Breast epithelium (tissue), 3 donors: ENCODE measurements at regions not wholly inside any gene's neighbourhood (a gene's known extent, or its start where the extent isn't known, plus 50 kb on each side); places are given as distances from the start of the nearest gene placed in this dataset.

Experiments
- POLR2A ChIP-seq: fragments of 450-650 bp; IDR thresholded peaks from one replicate; pipeline ENCODE4 v1.6.1; 2016; ENCODE audit warnings: antibody characterized with exemption, mild to moderate bottlenecking, moderate library complexity
- TF ChIP-seq, protein P1 (sequence below), 3 donors: fragments of 450-650 bp; IDR thresholded peaks; one replicate each; pipeline ENCODE4 v1.5.1; 2016 to 2017; ENCODE audit warnings: antibody characterized with exemption in 3 of 3, mild to moderate bottlenecking in 3 of 3, moderate library complexity in 3 of 3

DNA sequence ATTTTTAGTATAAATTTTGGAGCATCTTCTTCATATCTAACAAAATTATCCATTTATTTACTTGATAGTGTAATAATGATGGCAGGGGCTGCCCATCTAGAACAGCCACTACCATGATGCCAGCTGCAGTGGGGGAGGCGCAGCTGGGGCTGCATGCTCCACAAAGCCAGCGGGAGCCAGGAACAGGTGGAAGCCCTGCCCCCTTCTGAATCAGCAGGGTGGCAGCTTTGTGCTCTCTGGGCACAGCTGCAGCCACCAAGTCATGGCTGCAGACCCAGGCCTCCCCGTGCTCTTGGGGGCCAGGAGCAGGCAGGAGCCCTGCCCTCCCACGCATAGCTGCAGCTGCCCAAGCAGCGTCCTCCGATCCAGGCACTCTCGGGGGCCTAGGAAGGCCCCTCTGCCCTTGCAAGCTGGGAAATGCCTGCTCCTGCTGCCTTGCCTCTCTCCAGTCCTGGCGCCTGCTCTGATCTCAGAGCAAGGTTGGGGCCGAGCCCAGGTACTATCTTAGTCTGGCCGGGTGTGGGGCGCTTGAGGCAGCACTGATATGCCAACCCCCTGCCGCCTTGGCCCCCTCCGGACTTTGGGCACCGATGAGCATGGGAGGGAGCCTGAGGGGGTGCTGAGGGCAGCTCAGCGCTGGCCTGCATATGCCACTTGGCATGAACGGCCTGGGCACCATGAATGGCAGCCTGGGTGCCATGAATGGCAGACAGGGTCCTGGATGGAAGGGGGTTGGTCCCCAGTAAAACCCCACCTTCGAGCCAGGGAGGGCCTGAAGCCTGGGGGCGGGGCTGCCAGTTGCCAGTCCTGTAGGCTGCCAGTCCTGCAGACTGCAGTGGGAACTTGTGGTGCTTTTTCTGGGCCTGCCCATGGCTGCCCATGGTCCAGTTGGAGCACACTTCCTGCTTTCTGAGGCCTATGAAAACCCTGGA, 1110.8 kb upstream of the POT1 start:
- TF ChIP-seq POLR2A, result no peak
- TF ChIP-seq, protein P1, sequence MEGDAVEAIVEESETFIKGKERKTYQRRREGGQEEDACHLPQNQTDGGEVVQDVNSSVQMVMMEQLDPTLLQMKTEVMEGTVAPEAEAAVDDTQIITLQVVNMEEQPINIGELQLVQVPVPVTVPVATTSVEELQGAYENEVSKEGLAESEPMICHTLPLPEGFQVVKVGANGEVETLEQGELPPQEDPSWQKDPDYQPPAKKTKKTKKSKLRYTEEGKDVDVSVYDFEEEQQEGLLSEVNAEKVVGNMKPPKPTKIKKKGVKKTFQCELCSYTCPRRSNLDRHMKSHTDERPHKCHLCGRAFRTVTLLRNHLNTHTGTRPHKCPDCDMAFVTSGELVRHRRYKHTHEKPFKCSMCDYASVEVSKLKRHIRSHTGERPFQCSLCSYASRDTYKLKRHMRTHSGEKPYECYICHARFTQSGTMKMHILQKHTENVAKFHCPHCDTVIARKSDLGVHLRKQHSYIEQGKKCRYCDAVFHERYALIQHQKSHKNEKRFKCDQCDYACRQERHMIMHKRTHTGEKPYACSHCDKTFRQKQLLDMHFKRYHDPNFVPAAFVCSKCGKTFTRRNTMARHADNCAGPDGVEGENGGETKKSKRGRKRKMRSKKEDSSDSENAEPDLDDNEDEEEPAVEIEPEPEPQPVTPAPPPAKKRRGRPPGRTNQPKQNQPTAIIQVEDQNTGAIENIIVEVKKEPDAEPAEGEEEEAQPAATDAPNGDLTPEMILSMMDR (IDR thresholded peaks at IDR 0.05), result no peak
